ENCODE measurements at regions not wholly inside any gene's neighbourhood (a gene's known extent, or its start where the extent isn't known, plus 50 kb on each side); places are given as distances from the start of the nearest gene placed in this dataset.

- Histone ChIP-seq H3K36me3 (no peaks in the 10 kb centered on the region), H3K9me3 (ENCODE audit: low read depth) (no peaks in the 10 kb centered on the region), H3K27ac (no peak overlapping the region), H3K4me3 (no peak overlapping the region), H3K4me1 (ENCODE audit: low read depth) (peaks cover 31% of the 10 kb centered on the region), H3K27me3 (no peaks in the 10 kb centered on the region)
- DNase-seq (ENCODE audit: low read depth in 1 of 2, low spot score in 1 of 2) = no peak
- TF ChIP-seq, protein P1, sequence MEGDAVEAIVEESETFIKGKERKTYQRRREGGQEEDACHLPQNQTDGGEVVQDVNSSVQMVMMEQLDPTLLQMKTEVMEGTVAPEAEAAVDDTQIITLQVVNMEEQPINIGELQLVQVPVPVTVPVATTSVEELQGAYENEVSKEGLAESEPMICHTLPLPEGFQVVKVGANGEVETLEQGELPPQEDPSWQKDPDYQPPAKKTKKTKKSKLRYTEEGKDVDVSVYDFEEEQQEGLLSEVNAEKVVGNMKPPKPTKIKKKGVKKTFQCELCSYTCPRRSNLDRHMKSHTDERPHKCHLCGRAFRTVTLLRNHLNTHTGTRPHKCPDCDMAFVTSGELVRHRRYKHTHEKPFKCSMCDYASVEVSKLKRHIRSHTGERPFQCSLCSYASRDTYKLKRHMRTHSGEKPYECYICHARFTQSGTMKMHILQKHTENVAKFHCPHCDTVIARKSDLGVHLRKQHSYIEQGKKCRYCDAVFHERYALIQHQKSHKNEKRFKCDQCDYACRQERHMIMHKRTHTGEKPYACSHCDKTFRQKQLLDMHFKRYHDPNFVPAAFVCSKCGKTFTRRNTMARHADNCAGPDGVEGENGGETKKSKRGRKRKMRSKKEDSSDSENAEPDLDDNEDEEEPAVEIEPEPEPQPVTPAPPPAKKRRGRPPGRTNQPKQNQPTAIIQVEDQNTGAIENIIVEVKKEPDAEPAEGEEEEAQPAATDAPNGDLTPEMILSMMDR (IDR thresholded peaks at IDR 0.05; ENCODE audit: low read depth, low read length) = no peak
Observed at GRCh38 chr2:157929871-157930667, 53.9 kb upstream of the ACVR1 start.

DNA sequence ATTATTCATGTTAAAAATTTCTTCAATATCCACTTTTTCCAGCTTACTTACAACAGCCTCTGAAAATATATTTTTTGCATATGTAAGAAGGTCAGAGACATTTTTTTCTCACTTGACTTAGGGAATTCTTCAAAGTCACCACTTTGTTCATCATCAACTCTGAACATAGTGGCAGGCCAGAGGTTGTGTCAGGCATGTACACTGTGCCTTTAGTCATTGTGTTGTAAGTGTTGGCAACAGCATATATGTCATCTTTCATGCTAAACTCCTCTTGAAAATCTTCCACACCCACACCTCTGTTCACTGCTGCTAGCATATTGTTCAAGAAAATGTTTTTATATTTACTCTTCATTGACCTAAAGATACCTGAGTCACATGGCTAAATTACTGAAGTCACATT is 52.2 kb upstream of the ACVR1 start:
- no peak for DNase-seq (ENCODE audit: low read depth in 1 of 2, low spot score in 1 of 2)
- Histone ChIP-seq H3K9me3 (ENCODE audit: low read depth) (no peaks in the 10 kb centered on the region), H3K36me3 (no peaks in the 10 kb centered on the region), H3K27me3 (no peaks in the 10 kb centered on the region), H3K4me1 (ENCODE audit: low read depth) (peaks cover 24% of the 10 kb centered on the region), H3K27ac (no peak overlapping the region), H3K4me3 (no peak overlapping the region)
- TF ChIP-seq, protein P1 (IDR thresholded peaks at IDR 0.05; ENCODE audit: low read depth, low read length) = no peak

DNA sequence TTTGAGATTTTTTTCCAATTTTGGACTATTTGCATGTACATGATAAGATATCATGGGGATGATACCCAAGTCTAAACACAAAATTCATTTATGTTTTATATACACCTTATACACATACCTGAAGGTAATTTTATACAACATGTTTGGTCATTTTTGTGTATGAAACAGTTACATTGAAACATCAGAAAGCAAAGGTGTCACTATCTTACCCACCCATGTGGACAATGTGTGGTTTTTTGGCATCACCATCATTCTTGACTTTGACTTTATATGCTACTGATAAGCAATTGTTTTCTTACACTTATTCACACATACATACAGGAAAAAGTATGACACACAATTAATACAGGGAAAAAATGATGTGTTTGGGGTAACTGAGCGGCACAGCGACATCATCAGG is 51.0 kb upstream of the ACVR1 start:
- H3K27ac ChIP-seq = no peak overlapping the region
- H3K36me3 ChIP-seq = no peaks in the 10 kb centered on the region
- TF ChIP-seq, protein P1 (IDR thresholded peaks at IDR 0.05; ENCODE audit: low read depth, low read length) = no peak

More for the DNA sequence above, 51.0 kb upstream of the ACVR1 start:
- Histone ChIP-seq H3K4me1 (ENCODE audit: low read depth) (peaks cover 17% of the 10 kb centered on the region), H3K9me3 (ENCODE audit: low read depth) (no peaks in the 10 kb centered on the region), H3K4me3 (no peak overlapping the region), H3K27me3 (no peaks in the 10 kb centered on the region)
- no peak for DNase-seq (ENCODE audit: low read depth in 1 of 2, low spot score in 1 of 2)

Measured in cardiac muscle cell (in vitro differentiated cells and primary cell).